Activated CD4-positive, alpha-beta T cell treated with anti-CD3 and anti-CD28 coated beads, Interleukin-2, amount 10 ng/mL, durations not matched to agents 7 days and 5 days (primary cell): ENCODE measurements at regions not wholly inside any gene's neighbourhood (a gene's known extent, or its start where the extent isn't known, plus 50 kb on each side); places are given as distances from the start of the nearest gene placed in this dataset.

Source experiments
- CTCF ChIA-PET: fragments of 350-600 bp; sonication (Branson Sonifier 250); formaldehyde crosslinking; loops from one replicate; lab custom pipeline; 2021; ENCODE audit warnings: antibody characterized with exemption; lab: Charles Lee
- POLR2A ChIA-PET: fragments of 350-600 bp; sonication (Branson Sonifier 250); formaldehyde crosslinking; loops from one replicate; lab custom pipeline; 2021; ENCODE audit warnings: antibody characterized with exemption; lab: Charles Lee
- DNase-seq: peaks from one replicate; pipeline ENCODE4 v3.0.0-alpha.2; 2020
- H3K27ac Mint-ChIP-seq: one replicate; pipeline ENCODE4 v1.8.0; 2021; ENCODE audit warnings: mild to moderate bottlenecking, moderate library complexity, mixed read lengths
- H3K27me3 Mint-ChIP-seq: one replicate; pipeline ENCODE4 v1.8.0; 2021; ENCODE audit warnings: mixed read lengths
- H3K36me3 Mint-ChIP-seq: one replicate; pipeline ENCODE4 v1.8.0; 2021; ENCODE audit warnings: low read depth, mixed read lengths
- H3K4me1 Mint-ChIP-seq: one replicate; pipeline ENCODE4 v1.8.0; 2021; ENCODE audit warnings: mixed read lengths
- H3K4me3 Mint-ChIP-seq: one replicate; pipeline ENCODE4 v1.8.0; 2021; ENCODE audit warnings: mild to moderate bottlenecking, moderate library complexity, mixed read lengths
- H3K9me3 Mint-ChIP-seq: one replicate; pipeline ENCODE4 v1.8.0; 2021; ENCODE audit warnings: mixed read lengths

- Mint-ChIP-seq H3K27me3 (no peaks in the 10 kb centered on the region), H3K4me3 (no peak overlapping the region), H3K36me3 (no peaks in the 10 kb centered on the region), H3K27ac (no peak overlapping the region), H3K9me3 (peaks cover 9% of the 10 kb centered on the region), H3K4me1 (no peaks in the 10 kb centered on the region)
- DNase-seq, result no peak
- ChIA-PET CTCF (interaction anchor here (0.6 kb wide), 1 partner anchor 318 kb away, joined by 4 read pairs; no protein-coding TSS in a partner anchor), POLR2A (no interaction called here)
Observed at GRCh38 chr16:72677662-72678447, 370.1 kb downstream of the ZFHX3 start.

GRCh38 chr16:72673118-72673517 lies 374.8 kb downstream of the ZFHX3 start:
- ChIA-PET POLR2A (no interaction called here), CTCF (no interaction called here)

GRCh38 chr16:72666267-72666666 lies 381.7 kb downstream of the ZFHX3 start:
- Mint-ChIP-seq H3K4me3 (no peak overlapping the region), H3K4me1 (peaks cover 33% of the 10 kb centered on the region), H3K36me3 (peaks cover 5% of the 10 kb centered on the region), H3K27ac (no peak overlapping the region), H3K9me3 (no peaks in the 10 kb centered on the region), H3K27me3 (no peaks in the 10 kb centered on the region)
- ChIA-PET POLR2A (no interaction called here), CTCF (no interaction called here)
- DNase-seq, result no peak

More at GRCh38 chr16:72673118-72673517, 374.8 kb downstream of the ZFHX3 start:
- peaks cover 3% of the 10 kb centered on the region for H3K36me3 Mint-ChIP-seq
- H3K4me3 Mint-ChIP-seq, result no peak overlapping the region
- no peaks in the 10 kb centered on the region for H3K27me3 Mint-ChIP-seq
- H3K9me3 Mint-ChIP-seq, result peaks cover 17% of the 10 kb centered on the region
- H3K27ac Mint-ChIP-seq, result no peak overlapping the region
- no peak for DNase-seq
- H3K4me1 Mint-ChIP-seq, result no peaks in the 10 kb centered on the region

- ChIA-PET CTCF (no interaction called here), POLR2A (no interaction called here)
- Mint-ChIP-seq H3K9me3 (no peaks in the 10 kb centered on the region), H3K36me3 (peaks cover 5% of the 10 kb centered on the region), H3K4me3 (peak overlapping the region; percentile 98), H3K27me3 (no peaks in the 10 kb centered on the region), H3K27ac (peak overlapping the region; percentile 98), H3K4me1 (peaks cover 33% of the 10 kb centered on the region)
- DNase-seq, result no peak
Observed at GRCh38 chr16:72665701-72666100, 382.2 kb downstream of the ZFHX3 start.

- Mint-ChIP-seq H3K4me1 (peaks cover 34% of the 10 kb centered on the region), H3K4me3 (peak overlapping the region; percentile 98), H3K9me3 (no peaks in the 10 kb centered on the region), H3K36me3 (peaks cover 5% of the 10 kb centered on the region), H3K27me3 (no peaks in the 10 kb centered on the region), H3K27ac (peak overlapping the region; percentile 98)
- ChIA-PET POLR2A (interaction anchor here (0.6 to 0.7 kb wide), 2 partner anchors 575 to 1863 kb away, joined by 4 to 9 read pairs; no protein-coding TSS in a partner anchor), CTCF (interaction anchor here (0.5 kb wide), 1 partner anchor 43 kb away, joined by 3 read pairs; no protein-coding TSS in a partner anchor)
- peak; percentile 96 for DNase-seq
Observed at GRCh38 chr16:72664509-72665408, 383.2 kb downstream of the ZFHX3 start.

GRCh38 chr16:72664056-72664508 lies 383.8 kb downstream of the ZFHX3 start:
- CTCF ChIA-PET, result interaction anchor here (0.5 to 0.6 kb wide), 2 partner anchors 42 to 783 kb away, joined by 3 read pairs; no protein-coding TSS in a partner anchor
- H3K4me1 Mint-ChIP-seq, result peaks cover 39% of the 10 kb centered on the region
- peaks cover 5% of the 10 kb centered on the region for H3K36me3 Mint-ChIP-seq
- POLR2A ChIA-PET, result no interaction called here
- no peaks in the 10 kb centered on the region for H3K27me3 Mint-ChIP-seq
- no peaks in the 10 kb centered on the region for H3K9me3 Mint-ChIP-seq
- peak overlapping the region; percentile 98 for H3K27ac Mint-ChIP-seq
- DNase-seq, result no peak
- H3K4me3 Mint-ChIP-seq, result peak overlapping the region; percentile 98

- peaks cover 2% of the 10 kb centered on the region for H3K9me3 Mint-ChIP-seq
- H3K4me3 Mint-ChIP-seq, result no peak overlapping the region
- DNase-seq, result no peak
- H3K27ac Mint-ChIP-seq, result no peak overlapping the region
- H3K36me3 Mint-ChIP-seq, result peaks cover 5% of the 10 kb centered on the region
- peaks cover 39% of the 10 kb centered on the region for H3K4me1 Mint-ChIP-seq
- H3K27me3 Mint-ChIP-seq, result peaks cover 1% of the 10 kb centered on the region
- CTCF ChIA-PET, result interaction anchor here (0.5 to 1.5 kb wide), 2 partner anchors 12 to 1318 kb away, joined by 4 to 5 read pairs; no protein-coding TSS in a partner anchor
- POLR2A ChIA-PET, result no interaction called here
Observed at GRCh38 chr16:72658888-72659717, 388.8 kb downstream of the ZFHX3 start.

- H3K9me3 Mint-ChIP-seq, result peaks cover 5% of the 10 kb centered on the region
- ChIA-PET CTCF (interaction anchor here (0.6 kb wide), 1 partner anchor 133 kb away, joined by 3 read pairs; no protein-coding TSS in a partner anchor), POLR2A (no interaction called here)
- no peak for DNase-seq
- peaks cover 5% of the 10 kb centered on the region for H3K36me3 Mint-ChIP-seq
- peak overlapping the region; percentile 61 for H3K27ac Mint-ChIP-seq
- H3K4me1 Mint-ChIP-seq, result peaks cover 33% of the 10 kb centered on the region
- no peak overlapping the region for H3K4me3 Mint-ChIP-seq
- peaks cover 1% of the 10 kb centered on the region for H3K27me3 Mint-ChIP-seq
Observed at GRCh38 chr16:72657791-72658190, 390.1 kb downstream of the ZFHX3 start.

- peaks cover 1% of the 10 kb centered on the region for H3K27me3 Mint-ChIP-seq
- no peak overlapping the region for H3K27ac Mint-ChIP-seq
- DNase-seq, result no peak
- POLR2A ChIA-PET, result no interaction called here
- peaks cover 30% of the 10 kb centered on the region for H3K4me1 Mint-ChIP-seq
- peaks cover 5% of the 10 kb centered on the region for H3K9me3 Mint-ChIP-seq
- peaks cover 5% of the 10 kb centered on the region for H3K36me3 Mint-ChIP-seq
- no peak overlapping the region for H3K4me3 Mint-ChIP-seq
- CTCF ChIA-PET, result no interaction called here
Observed at GRCh38 chr16:72657164-72657563, 390.8 kb downstream of the ZFHX3 start.

GRCh38 chr16:72654535-72654934 lies 393.4 kb downstream of the ZFHX3 start:
- H3K4me3 Mint-ChIP-seq, result no peak overlapping the region
- no peak for DNase-seq
- no peaks in the 10 kb centered on the region for H3K36me3 Mint-ChIP-seq
- H3K9me3 Mint-ChIP-seq, result peaks cover 7% of the 10 kb centered on the region
- POLR2A ChIA-PET, result no interaction called here
- CTCF ChIA-PET, result interaction anchor here (0.6 kb wide), 1 partner anchor 101 kb away, joined by 3 read pairs; no protein-coding TSS in a partner anchor
- peaks cover 28% of the 10 kb centered on the region for H3K4me1 Mint-ChIP-seq
- H3K27ac Mint-ChIP-seq, result no peak overlapping the region
- peaks cover 1% of the 10 kb centered on the region for H3K27me3 Mint-ChIP-seq

GRCh38 chr16:72649254-72649944 lies 398.5 kb downstream of the ZFHX3 start:
- Mint-ChIP-seq H3K9me3 (peaks cover 8% of the 10 kb centered on the region), H3K4me1 (peaks cover 4% of the 10 kb centered on the region), H3K27ac (no peak overlapping the region), H3K36me3 (no peaks in the 10 kb centered on the region), H3K4me3 (no peak overlapping the region), H3K27me3 (no peaks in the 10 kb centered on the region)
- CTCF ChIA-PET, result no interaction called here
- POLR2A ChIA-PET, result no interaction called here
- no peak for DNase-seq
